ENCODE measurements at regions not wholly inside any gene's neighbourhood (a gene's known extent, or its start where the extent isn't known, plus 50 kb on each side); places are given as distances from the start of the nearest gene placed in this dataset.

- Histone ChIP-seq H3K9me3 (ENCODE audit: insufficient read depth in 2 of 2, low read depth in 1 of 2, low read length in 1 of 2) (no peaks in the 10 kb centered on the region), H3K23ac (ENCODE audit: insufficient read length) (no peak overlapping the region), H3K27ac (ENCODE audit: low read depth, low read length) (no peak overlapping the region), H3K27me3 (replicated peaks in 1 of 4; ENCODE audit: control insufficient read depth in 3 of 4, extremely low read depth in 1 of 4, insufficient read depth in 3 of 4, low read length in 3 of 4) (no peaks in the 10 kb centered on the region), H2BK15ac (ENCODE audit: low read length) (no peak overlapping the region), H3K79me2 (ENCODE audit: control insufficient read depth in 1 of 2, insufficient read depth in 2 of 2, low read length in 2 of 2) (no peaks in the 10 kb centered on the region), H2BK120ac (replicated peaks; ENCODE audit: low read depth, low read length) (no peak overlapping the region), H2BK12ac (ENCODE audit: low read depth, low read length) (no peak overlapping the region), H3K9ac (replicated peaks in 1 of 4; ENCODE audit: extremely low read depth in 1 of 4, low read depth in 3 of 4, low read length in 3 of 4) (no peak overlapping the region), H4K8ac (ENCODE audit: extremely low read depth, insufficient read depth, low read length) (no peak overlapping the region), H3K4ac (replicated peaks; ENCODE audit: insufficient read length, low read depth, low read length) (no peak overlapping the region), H3K4me1 (replicated peaks in 1 of 4; ENCODE audit: control insufficient read depth in 3 of 4, insufficient read depth in 4 of 4, low read length in 3 of 4) (no peaks in the 10 kb centered on the region), H3K4me3 (ENCODE audit: extremely low read depth in 1 of 4, insufficient read depth in 2 of 4, low read depth in 3 of 4, low read length in 4 of 4) (no peak overlapping the region), H3K18ac (ENCODE audit: extremely low read depth, low read length) (no peak overlapping the region), H3K14ac (ENCODE audit: insufficient read length) (no peak overlapping the region), H2AK5ac (ENCODE audit: low read depth, low read length) (no peak overlapping the region), H4K91ac (replicated peaks; ENCODE audit: insufficient read length, low read length) (no peak overlapping the region), H3K23me2 (ENCODE audit: low read depth, low read length) (no peaks in the 10 kb centered on the region), H2BK20ac (ENCODE audit: low read length) (no peak overlapping the region), H3K36me3 (ENCODE audit: control insufficient read depth in 2 of 4, insufficient read depth in 4 of 4, low read length in 3 of 4) (no peaks in the 10 kb centered on the region), H3K4me2 (ENCODE audit: insufficient read depth in 1 of 2, low read depth in 2 of 2, low read length in 2 of 2) (no peak overlapping the region), H4K5ac (ENCODE audit: insufficient read length, low read depth, low read length) (no peak overlapping the region), H2AFZ (ENCODE audit: low read length) (no peak overlapping the region), H3K56ac (replicated peaks; ENCODE audit: insufficient read length, low read depth, low read length) (no peak overlapping the region), H3K79me1 (ENCODE audit: low read depth, low read length) (no peaks in the 10 kb centered on the region), H2BK5ac (ENCODE audit: low read depth, low read length) (no peak overlapping the region), H4K20me1 (replicated peaks in 1 of 2; ENCODE audit: control insufficient read depth in 1 of 2, insufficient read depth in 2 of 2, low read length in 2 of 2) (no peaks in the 10 kb centered on the region)
- DNase-seq (ENCODE audit: low read depth in 1 of 2, low spot score in 2 of 2) (no peak), FAIRE-seq (no peak)
- ChIA-PET CTCF (ENCODE audit: partially characterized antibody) (interaction anchor here (0.8 kb wide), 1 partner anchor 54 kb away, joined by 3 read pairs; no protein-coding TSS in a partner anchor), POLR2A (ENCODE audit: partially characterized antibody) (no interaction called here)
- no peak for TF ChIP-seq KDM4A (IDR thresholded peaks at IDR 0.05; ENCODE audit: low read depth, low read length, severe bottlenecking)
- TF ChIP-seq MAFK (IDR thresholded peaks at IDR 0.05; ENCODE audit: low read depth, low read length), result no peak
- no peak for TF ChIP-seq USF2 (IDR thresholded peaks at IDR 0.05; ENCODE audit: low read length)
- no peak for TF ChIP-seq FOSL1 (IDR thresholded peaks at IDR 0.05; ENCODE audit: insufficient read depth, low read depth, low read length)
- TF ChIP-seq CTCF (IDR thresholded peaks at IDR 0.05; ENCODE audit: control extremely low read depth in 1 of 3, insufficient read depth in 1 of 3, low read depth in 1 of 3, low read length in 3 of 3), result no peak
- no peak for TF ChIP-seq ATF2 (IDR thresholded peaks at IDR 0.05; ENCODE audit: low read length)
- no peak for TF ChIP-seq KDM5A (IDR thresholded peaks at IDR 0.05; ENCODE audit: low read length)
- TF ChIP-seq CREB1 (IDR thresholded peaks at IDR 0.05), result no peak
- no peak for TF ChIP-seq HDAC6 (IDR thresholded peaks at IDR 0.05; ENCODE audit: low read depth, low read length)
- TF ChIP-seq YY1 (IDR thresholded peaks at IDR 0.05; ENCODE audit: low read depth, low read length), result no peak
- TF ChIP-seq SIX5 (IDR thresholded peaks at IDR 0.05; ENCODE audit: low read depth, low read length), result no peak
Observed at GRCh38 chr4:122524176-122524575, 67.7 kb upstream of the IL2 start.
